Karpas-422 (cell line): ENCODE measurements at regions not wholly inside any gene's neighbourhood (a gene's known extent, or its start where the extent isn't known, plus 50 kb on each side); places are given as distances from the start of the nearest gene placed in this dataset.

ENCODE experiments used
- DNase-seq: peaks from one replicate; pipeline ENCODE4 v3.0.0-alpha.2; 2015
- H2AFZ ChIP-seq: fragments of 200-600 bp; sonication (generic); 2 replicates; pipeline ENCODE4 v1.6.1; 2014; ENCODE audit warnings: antibody characterized with exemption, low read length, mixed read lengths
- H3K27ac ChIP-seq: fragments of 200-600 bp; sonication (generic); 2 replicates; pipeline ENCODE4 v1.5.1; 2014; ENCODE audit warnings: mild to moderate bottlenecking, low read length, moderate library complexity
- H3K27me3 ChIP-seq: fragments of 200-600 bp; sonication (generic); 2 replicates; pipeline ENCODE4 v1.6.1; 2014; ENCODE audit warnings: low read length, mixed read lengths
- H3K36me3 ChIP-seq: fragments of 200-600 bp; sonication (generic); 2 replicates; pipeline ENCODE4 v1.6.1; 2014; ENCODE audit warnings: low read length, mixed read lengths; ENCODE audit not compliant: insufficient read depth
- H3K4me1 ChIP-seq: fragments of 200-600 bp; sonication (generic); 2 replicates; pipeline ENCODE4 v1.6.1; 2014; ENCODE audit warnings: mild to moderate bottlenecking, low read length, mixed read lengths
- H3K4me2 ChIP-seq: fragments of 200-600 bp; sonication (generic); 2 replicates; pipeline ENCODE4 v1.6.1; 2014; ENCODE audit warnings: low read length, low read depth, mild to moderate bottlenecking; ENCODE audit not compliant: poor library complexity, severe bottlenecking
- H3K4me3 ChIP-seq: fragments of 200-600 bp; sonication (generic); 2 replicates; pipeline ENCODE4 v1.5.1; 2014; ENCODE audit warnings: mild to moderate bottlenecking, antibody characterized with exemption, low read length, mixed read lengths
- H3K79me2 ChIP-seq: fragments of 200-600 bp; sonication (generic); 2 replicates; pipeline ENCODE4 v1.6.1; 2014; ENCODE audit warnings: mild to moderate bottlenecking, low read length, mixed read lengths
- H3K9ac ChIP-seq: fragments of 200-600 bp; sonication (generic); 2 replicates; pipeline ENCODE4 v1.6.0; 2014; ENCODE audit warnings: low read length
- H3K9me2 ChIP-seq: fragments of 200-600 bp; sonication (generic), shearing (Covaris generic); replicated peaks from 2 replicates; pipeline ENCODE4 v1.6.0; 2014; ENCODE audit warnings: mild to moderate bottlenecking, low read length, moderate library complexity; ENCODE audit not compliant: insufficient read depth
- H3K9me3 ChIP-seq: fragments of 300-700, 200-600 bp; sonication (generic); 2 replicates; pipeline ENCODE4 v1.6.1; 2014; ENCODE audit warnings: low read length, mixed read lengths
- H4K20me1 ChIP-seq: fragments of 200-600 bp; sonication (generic); 2 replicates; pipeline ENCODE4 v1.6.1; 2014; ENCODE audit warnings: mild to moderate bottlenecking, antibody characterized with exemption, low read length, low read depth; ENCODE audit not compliant: insufficient read depth

DNA sequence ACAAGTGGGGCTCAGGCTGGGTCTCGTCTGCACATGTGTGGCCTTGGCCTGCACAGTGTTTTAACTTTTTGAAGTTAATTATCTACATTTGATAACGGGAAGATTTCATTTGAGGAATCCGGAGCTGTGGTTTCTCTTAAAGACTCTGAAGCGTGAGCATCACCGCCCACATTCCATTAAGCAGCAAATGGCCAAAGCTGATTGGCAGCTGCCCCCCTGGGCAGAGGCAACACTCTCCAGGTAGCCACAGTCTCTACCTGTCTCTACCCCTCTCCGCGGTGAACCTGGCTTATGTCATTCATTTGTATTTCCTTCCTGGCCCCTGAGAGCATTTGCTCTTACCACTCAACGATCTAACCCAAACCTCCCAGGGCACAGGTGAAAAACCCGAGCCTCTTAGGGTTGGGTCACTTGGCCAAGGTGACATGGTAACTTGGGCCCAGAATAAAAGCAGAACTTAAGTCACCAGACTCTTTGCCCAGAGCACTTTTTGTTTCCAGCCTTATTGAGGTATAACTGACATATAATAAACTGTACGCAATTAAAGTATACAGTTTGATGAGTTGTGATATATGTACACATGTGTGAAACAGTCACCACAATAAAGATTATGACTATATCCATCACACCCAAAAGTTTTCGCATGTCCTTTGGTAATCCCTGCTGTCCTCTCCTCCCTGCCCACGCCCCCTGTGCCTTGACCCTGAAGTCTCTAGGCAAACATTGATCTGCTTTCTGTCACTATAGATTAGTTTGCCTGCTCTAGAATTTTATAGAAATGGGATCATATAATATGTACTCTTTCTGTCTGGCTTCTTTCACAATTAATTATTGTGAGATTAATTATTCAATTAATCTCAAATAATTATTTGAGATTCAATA, 245.7 kb upstream of the HES1 start:
- Histone ChIP-seq H3K9ac (no peak overlapping the region), H3K4me1 (no peaks in the 10 kb centered on the region), H2AFZ (no peak overlapping the region), H3K4me3 (no peak overlapping the region), H3K4me2 (no peak overlapping the region), H3K27me3 (no peaks in the 10 kb centered on the region), H3K79me2 (no peaks in the 10 kb centered on the region), H3K36me3 (no peaks in the 10 kb centered on the region), H3K9me2 (no peaks in the 10 kb centered on the region), H3K27ac (no peak overlapping the region), H4K20me1 (no peaks in the 10 kb centered on the region), H3K9me3 (no peaks in the 10 kb centered on the region)
- DNase-seq: no peak

DNA sequence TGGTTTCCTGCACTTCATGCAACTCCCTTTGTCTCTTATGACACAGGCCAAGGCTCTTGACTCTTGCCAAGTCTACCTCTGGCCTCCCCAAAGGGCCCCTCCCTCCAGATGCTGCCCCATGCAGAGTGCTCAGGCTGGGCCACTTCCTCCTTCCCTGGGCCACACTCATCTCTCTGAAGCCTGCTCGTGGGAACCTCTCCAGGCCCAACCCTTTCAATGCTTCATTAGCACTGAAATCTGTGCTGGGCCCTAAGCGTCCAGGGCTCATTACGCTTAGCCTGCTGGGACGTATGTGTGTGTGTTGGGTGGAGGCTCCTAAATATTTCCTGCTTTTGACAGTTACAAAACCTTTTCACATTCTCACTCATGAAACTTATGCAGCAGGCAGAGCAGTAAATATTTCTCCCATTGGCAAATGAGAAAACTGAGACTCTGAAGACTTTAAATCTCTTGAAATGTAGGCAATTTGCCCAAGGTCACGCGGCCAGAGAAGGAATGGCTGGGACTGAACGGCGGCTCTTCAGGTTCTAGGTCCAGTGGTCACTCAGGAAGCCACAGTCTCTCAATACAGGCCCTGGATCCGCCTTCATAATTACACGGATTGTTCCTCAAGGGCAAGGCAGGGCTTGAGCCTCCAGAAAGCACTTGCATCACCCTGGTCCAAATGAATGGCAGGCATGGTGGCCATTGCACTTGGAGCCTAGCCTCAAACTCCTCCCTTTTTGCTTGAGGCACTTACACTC, 241.7 kb upstream of the HES1 start:
- H3K79me2 ChIP-seq: no peaks in the 10 kb centered on the region
- no peak overlapping the region for H3K27ac ChIP-seq
- H3K9me2 ChIP-seq: no peaks in the 10 kb centered on the region
- no peak overlapping the region for H3K4me2 ChIP-seq
- H3K4me3 ChIP-seq: no peak overlapping the region
- H3K27me3 ChIP-seq: no peaks in the 10 kb centered on the region
- H3K36me3 ChIP-seq: no peaks in the 10 kb centered on the region
- H3K4me1 ChIP-seq: no peaks in the 10 kb centered on the region
- no peaks in the 10 kb centered on the region for H3K9me3 ChIP-seq
- H3K9ac ChIP-seq: no peak overlapping the region
- no peak overlapping the region for H2AFZ ChIP-seq
- DNase-seq: no peak
- H4K20me1 ChIP-seq: no peaks in the 10 kb centered on the region

GRCh38 chr3:193895409-193895808, 240.5 kb upstream of the HES1 start:
- H3K9me2 ChIP-seq: no peaks in the 10 kb centered on the region
- H3K36me3 ChIP-seq: no peaks in the 10 kb centered on the region
- no peak for DNase-seq
- no peaks in the 10 kb centered on the region for H3K4me1 ChIP-seq
- no peak overlapping the region for H3K4me3 ChIP-seq
- no peaks in the 10 kb centered on the region for H3K79me2 ChIP-seq
- H2AFZ ChIP-seq: no peak overlapping the region
- no peak overlapping the region for H3K9ac ChIP-seq
- no peak overlapping the region for H3K4me2 ChIP-seq
- no peaks in the 10 kb centered on the region for H3K9me3 ChIP-seq
- no peaks in the 10 kb centered on the region for H4K20me1 ChIP-seq
- no peaks in the 10 kb centered on the region for H3K27me3 ChIP-seq
- no peak overlapping the region for H3K27ac ChIP-seq

GRCh38 chr3:193896419-193896818, 239.5 kb upstream of the HES1 start:
- Histone ChIP-seq H2AFZ (no peak overlapping the region), H3K9me3 (no peaks in the 10 kb centered on the region), H3K4me3 (no peak overlapping the region), H3K36me3 (no peaks in the 10 kb centered on the region), H3K27me3 (0 out of 2 replicates have a peak, but pooled peaks cover 3% of the 10 kb centered on the region), H3K4me2 (no peak overlapping the region), H3K9ac (no peak overlapping the region), H3K4me1 (no peaks in the 10 kb centered on the region), H3K9me2 (no peaks in the 10 kb centered on the region), H4K20me1 (no peaks in the 10 kb centered on the region), H3K27ac (no peak overlapping the region), H3K79me2 (no peaks in the 10 kb centered on the region)
- no peak for DNase-seq

DNA sequence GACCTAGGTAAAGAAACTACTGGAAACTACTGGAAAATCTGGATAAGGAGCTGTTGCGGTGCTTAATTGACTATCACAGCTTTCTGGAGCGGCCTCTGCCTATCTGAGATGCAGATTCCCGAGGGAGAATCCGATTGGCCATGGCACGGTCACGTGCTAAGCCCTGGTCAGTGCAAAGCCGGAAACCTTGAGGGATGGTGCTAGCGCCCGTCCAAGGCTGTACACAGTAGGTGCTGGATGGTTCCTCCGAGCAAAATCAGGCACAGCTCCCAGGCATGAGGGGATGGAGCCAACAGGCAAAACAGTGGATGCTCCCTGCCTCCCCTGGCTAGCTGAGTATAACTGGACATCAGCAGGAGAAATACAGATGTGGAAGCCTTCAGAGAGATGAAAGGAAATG, 238.7 kb upstream of the HES1 start:
- Histone ChIP-seq H3K4me2 (no peak overlapping the region), H3K4me3 (no peak overlapping the region), H3K36me3 (no peaks in the 10 kb centered on the region), H3K9me2 (no peaks in the 10 kb centered on the region), H2AFZ (no peak overlapping the region), H3K27ac (no peak overlapping the region), H3K27me3 (0 out of 2 replicates have a peak, but pooled peaks cover 3% of the 10 kb centered on the region), H3K4me1 (no peaks in the 10 kb centered on the region), H3K79me2 (no peaks in the 10 kb centered on the region), H3K9ac (no peak overlapping the region), H3K9me3 (no peaks in the 10 kb centered on the region), H4K20me1 (no peaks in the 10 kb centered on the region)
- DNase-seq: no peak

DNA sequence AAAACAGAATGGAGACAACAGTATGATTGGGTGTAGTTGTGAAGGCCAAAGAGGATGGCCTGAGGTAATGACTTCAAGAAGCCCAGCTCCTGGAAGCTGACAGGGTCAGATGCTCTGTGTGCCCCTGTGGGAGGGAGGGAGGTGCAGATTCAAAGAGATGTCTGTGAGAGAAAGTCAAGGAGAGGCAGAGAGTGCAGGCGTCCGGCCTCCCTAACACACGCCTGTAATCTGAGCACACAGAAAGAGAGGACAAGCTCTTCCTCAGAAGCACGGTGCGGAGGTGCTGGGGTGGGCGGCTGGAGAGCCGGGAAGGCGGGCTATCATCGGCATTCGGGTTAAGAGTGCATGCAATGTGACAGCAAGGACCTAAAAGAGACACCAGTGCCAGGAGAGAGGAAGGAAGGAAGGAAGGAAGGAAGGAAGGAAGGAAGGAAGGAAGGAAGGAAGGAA, 238.2 kb upstream of the HES1 start:
- Histone ChIP-seq H3K9me3 (no peaks in the 10 kb centered on the region), H3K27me3 (0 out of 2 replicates have a peak, but pooled peaks cover 3% of the 10 kb centered on the region), H3K4me2 (no peak overlapping the region), H4K20me1 (no peaks in the 10 kb centered on the region), H3K27ac (no peak overlapping the region), H3K4me3 (no peak overlapping the region), H3K9me2 (no peaks in the 10 kb centered on the region), H3K9ac (no peak overlapping the region), H3K36me3 (no peaks in the 10 kb centered on the region), H3K79me2 (no peaks in the 10 kb centered on the region), H3K4me1 (no peaks in the 10 kb centered on the region), H2AFZ (no peak overlapping the region)
- DNase-seq: no peak

DNA sequence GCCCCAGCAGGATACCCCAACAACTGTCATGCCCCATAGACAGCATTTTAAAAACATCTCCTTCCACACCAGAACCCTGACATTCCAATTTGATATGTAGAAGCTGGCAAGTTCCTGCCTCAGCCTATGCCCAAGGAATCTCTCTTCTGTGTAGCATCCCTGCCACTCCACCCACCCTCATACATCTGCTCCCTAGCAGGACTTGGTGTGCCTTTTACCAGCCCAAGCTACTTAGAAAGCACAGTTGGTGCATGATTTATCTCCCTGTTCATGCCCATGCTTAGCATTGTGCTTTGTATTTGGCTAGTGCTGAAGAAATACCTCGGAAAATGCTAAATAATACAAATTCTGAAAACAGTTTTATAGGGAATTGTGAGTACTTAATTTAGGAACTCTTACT, 236.9 kb upstream of the HES1 start:
- Histone ChIP-seq H3K4me1 (peaks cover 12% of the 10 kb centered on the region), H3K4me2 (no peak overlapping the region), H3K9me2 (no peaks in the 10 kb centered on the region), H3K36me3 (no peaks in the 10 kb centered on the region), H3K4me3 (no peak overlapping the region), H4K20me1 (no peaks in the 10 kb centered on the region), H3K79me2 (no peaks in the 10 kb centered on the region), H3K27me3 (0 out of 2 replicates have a peak, but pooled peaks cover 3% of the 10 kb centered on the region), H2AFZ (no peak overlapping the region), H3K9me3 (no peaks in the 10 kb centered on the region), H3K27ac (no peak overlapping the region), H3K9ac (no peak overlapping the region)
- DNase-seq: no peak

DNA sequence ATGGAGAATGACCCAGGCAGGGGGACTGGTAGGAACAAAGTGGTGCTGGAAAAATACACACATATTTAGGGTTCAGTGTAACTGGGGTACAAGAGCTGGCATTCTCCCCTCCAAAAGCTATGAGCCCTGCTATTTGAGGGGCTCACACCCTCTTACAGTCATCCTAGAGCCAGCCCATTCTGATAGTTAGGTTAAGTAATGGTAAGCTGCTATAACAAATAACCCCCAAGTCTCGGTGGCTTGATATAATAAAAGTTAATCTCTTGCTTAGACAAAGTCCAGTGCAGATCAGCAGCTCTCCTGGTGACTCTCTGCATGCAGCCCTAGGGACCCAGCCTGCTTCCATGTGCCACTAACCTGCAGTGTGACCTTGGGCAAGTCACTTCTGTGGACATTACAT, 234.9 kb upstream of the HES1 start:
- H3K9ac ChIP-seq: no peak overlapping the region
- no peaks in the 10 kb centered on the region for H3K36me3 ChIP-seq
- H3K27me3 ChIP-seq: 0 out of 2 replicates have a peak, but pooled peaks cover 3% of the 10 kb centered on the region
- H3K27ac ChIP-seq: no peak overlapping the region
- no peak for DNase-seq
- H3K4me1 ChIP-seq: peaks cover 17% of the 10 kb centered on the region
- H3K4me2 ChIP-seq: no peak overlapping the region
- no peaks in the 10 kb centered on the region for H4K20me1 ChIP-seq
- no peaks in the 10 kb centered on the region for H3K79me2 ChIP-seq
- H3K9me3 ChIP-seq: no peaks in the 10 kb centered on the region
- H2AFZ ChIP-seq: no peak overlapping the region
- no peaks in the 10 kb centered on the region for H3K9me2 ChIP-seq
- H3K4me3 ChIP-seq: no peak overlapping the region
